ACHN (cell line): ENCODE measurements at regions not wholly inside any gene's neighbourhood (a gene's known extent, or its start where the extent isn't known, plus 50 kb on each side); places are given as distances from the start of the nearest gene placed in this dataset.

ENCODE experiments used
- DNase-seq: peaks from one replicate; pipeline ENCODE4 v3.0.0-alpha.2; 2015
- in situ Hi-C: cut with HindIII; loops from 2 replicates; pipeline ENCODE4 v1.10.0; 2017; ENCODE audit warnings: low sequenced_read_pairs, low pct_ligation_motif_present, low pct_unique_long_range_greater_than_20kb

DNA sequence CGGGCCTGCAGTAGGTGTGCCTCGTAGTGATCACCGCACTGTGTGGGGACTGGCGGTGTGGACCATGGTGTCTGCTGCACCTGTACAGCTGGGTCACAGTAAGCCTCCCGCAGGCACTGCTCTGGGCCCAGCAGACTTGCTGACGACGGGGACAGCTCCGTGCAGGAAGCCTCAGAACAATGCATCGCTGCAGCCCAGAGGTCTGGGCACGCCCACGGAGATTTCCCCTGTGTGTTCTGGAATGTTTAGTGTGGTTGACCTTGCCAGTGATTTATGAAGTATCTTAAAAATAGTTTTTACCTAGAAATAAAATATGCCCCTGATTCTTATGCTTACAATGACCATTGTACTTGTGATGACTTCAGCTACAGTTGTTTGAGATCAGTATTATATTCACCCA is 59.1 kb upstream of the ZNF32 start:
- in situ Hi-C loops, result no loop called here
- DNase-seq, result no peak

GRCh38 chr10:43706166-43706565 is 57.5 kb upstream of the ZNF32 start:
- no peak for DNase-seq
- in situ Hi-C loops, result no loop called here

- in situ Hi-C loops, result no loop called here
- DNase-seq, result no peak
Measured at GRCh38 chr10:43703286-43703685, 54.6 kb upstream of the ZNF32 start.

DNA sequence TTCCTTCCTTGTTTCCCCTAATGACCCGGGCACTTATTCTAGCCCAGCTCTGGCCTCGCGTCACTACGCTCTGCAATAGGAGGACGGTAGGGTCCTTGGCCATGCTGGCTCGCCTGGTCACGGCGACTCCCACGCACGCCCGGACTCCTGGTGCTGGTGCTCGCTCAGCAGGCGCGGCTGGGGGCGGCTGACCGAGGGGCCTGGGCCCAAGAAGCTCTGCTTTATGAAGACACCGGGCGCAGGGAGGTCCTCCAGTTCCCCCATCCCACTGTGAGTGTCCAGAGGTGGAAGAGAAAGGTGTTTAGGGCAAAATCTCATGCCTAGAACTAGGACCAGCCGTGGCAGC is 54.2 kb upstream of the ZNF32 start:
- in situ Hi-C loops, result no loop called here

DNA sequence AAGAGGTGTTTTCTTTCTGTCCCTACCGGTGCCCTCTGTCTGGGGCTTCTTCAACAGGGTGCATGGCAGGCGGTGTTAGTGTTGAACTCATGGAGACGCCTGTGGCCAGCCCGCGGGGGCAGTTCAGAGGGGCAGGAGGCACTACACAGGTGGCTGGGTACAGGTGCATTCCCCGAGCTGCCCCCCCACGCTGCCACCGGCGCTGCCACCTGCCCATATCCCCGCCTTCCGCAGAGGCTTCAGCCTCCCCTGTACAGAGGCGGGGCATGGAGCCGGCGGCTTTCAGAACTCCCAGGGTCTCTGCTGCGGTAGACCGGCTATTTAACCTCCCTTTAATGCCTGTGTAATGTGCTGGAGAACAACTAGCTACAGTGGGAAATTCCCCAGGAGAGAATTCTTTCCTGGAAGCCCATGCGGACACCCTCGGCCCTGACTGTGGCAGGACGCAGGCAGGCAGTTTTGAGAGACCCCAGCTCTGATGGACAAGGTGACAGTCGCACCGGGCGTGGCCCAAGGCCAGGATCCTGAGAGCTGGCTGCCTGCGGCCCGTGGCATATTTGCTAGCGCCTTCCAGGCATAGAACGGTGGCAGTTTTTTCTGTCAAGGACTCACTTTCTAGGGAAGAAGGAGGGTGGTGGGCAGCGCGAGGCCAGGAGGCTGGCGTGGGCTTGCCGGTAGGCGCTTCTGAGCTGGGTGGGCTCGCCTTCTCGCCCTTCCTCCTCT is 53.7 kb upstream of the ZNF32 start:
- in situ Hi-C loops, result no loop called here
- no peak for DNase-seq

More for the DNA sequence above, 54.2 kb upstream of the ZNF32 start:
- DNase-seq, result no peak

- no peak for DNase-seq
- in situ Hi-C loops, result no loop called here
Measured at GRCh38 chr10:43701295-43701694, 52.6 kb upstream of the ZNF32 start.

DNA sequence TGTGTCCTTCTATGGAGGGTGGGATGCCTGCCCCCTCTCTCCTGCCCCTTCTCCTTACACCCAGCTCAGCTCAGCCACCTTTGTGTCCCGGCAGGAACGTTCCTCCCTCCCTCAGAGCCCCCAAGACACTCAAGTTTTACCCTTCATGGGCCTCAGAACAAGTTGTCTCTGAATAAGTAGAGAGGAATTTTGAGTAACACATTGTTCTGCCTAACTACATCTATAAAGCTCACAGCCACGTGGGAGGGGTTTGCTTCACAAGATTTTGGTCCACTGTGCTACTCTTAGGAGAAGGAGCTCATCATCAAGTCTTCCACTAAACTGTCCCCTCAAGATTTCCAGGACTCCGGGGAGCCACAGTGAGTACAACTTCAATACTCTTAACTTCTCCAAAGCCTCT is 51.6 kb upstream of the ZNF32 start:
- DNase-seq, result no peak
- in situ Hi-C loops, result no loop called here

GRCh38 chr10:43699516-43699915 is 50.8 kb upstream of the ZNF32 start:
- in situ Hi-C loops, result no loop called here
- no peak for DNase-seq
